DMS114 treated with DMSO at 0.1 percent for 48 hours (cell line): ENCODE measurements at regions not wholly inside any gene's neighbourhood (a gene's known extent, or its start where the extent isn't known, plus 50 kb on each side); places are given as distances from the start of the nearest gene placed in this dataset.

ENCODE experiments used
- DNase-seq: peaks from one replicate; lab custom pipeline; 2025; ENCODE audit not compliant: unreplicated experiment; lab: John Stamatoyannopoulos, UW

DNA sequence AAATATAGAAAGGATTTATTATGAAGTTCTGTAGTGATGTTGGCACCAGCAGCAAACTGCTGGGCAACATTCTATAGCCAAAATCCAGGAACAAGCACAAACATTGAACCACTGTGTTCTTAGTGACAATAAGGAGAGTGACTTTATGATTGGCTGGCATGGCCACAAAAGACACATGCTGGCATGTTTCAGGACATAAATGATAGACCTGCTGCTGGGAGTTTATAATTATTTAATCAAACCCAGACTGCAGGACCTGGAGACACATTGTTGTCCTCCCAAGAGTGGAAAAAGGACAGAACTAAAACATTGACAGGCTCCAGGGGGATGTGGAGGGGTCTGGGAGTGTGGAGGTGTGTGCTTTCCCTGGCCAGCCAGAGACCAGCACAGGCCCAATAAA, 255.3 kb upstream of the LRTM1 start:
- no peak for DNase-seq

- DNase-seq, result peak; percentile 35
These were observed 253.2 kb upstream of the LRTM1 start for GRCh38 chr3:55180936-55181535.

- no peak for DNase-seq
These were observed 252.3 kb upstream of the LRTM1 start for GRCh38 chr3:55180161-55180560.

- no peak for DNase-seq
These were observed 250.5 kb upstream of the LRTM1 start for GRCh38 chr3:55178336-55178735.

- no peak for DNase-seq
These were observed 249.9 kb upstream of the LRTM1 start for GRCh38 chr3:55177749-55178148.

DNA sequence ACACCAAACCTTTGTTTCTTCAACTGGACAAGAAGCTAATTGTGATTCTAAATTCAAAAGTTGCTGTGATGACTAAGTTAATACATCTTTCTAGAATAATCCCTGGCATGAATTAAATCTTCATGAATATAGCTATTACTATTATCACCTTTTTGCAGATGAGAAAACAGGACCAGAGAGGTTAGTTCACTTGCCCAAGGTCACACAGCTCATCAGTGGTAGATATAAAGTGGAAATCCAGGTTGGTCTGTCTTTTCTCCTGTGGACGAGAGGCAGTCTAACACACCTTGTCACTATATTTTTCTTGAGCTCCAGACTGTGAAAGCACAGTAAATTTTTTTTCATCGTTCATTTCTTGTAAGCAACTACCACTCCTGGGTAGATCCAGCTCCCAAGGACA, 247.6 kb upstream of the LRTM1 start:
- no peak for DNase-seq

DNA sequence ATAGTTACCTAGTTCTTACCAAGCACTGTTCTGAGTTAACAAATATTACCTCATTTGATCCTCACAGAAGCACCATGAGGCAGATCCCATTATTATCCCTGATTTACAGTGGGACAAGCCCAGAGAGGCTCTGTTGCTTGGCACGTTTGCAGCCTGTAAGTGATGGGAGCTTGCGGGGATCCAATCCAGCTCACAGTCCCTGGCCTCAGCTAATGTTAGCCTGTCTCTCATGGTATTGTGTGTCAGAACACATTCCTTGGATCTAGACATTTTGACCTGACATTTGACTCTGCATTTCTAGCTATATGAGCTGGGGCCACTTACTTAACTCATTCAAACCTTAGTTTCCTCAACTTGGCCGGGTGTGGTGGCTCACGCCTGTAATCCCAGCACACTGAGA, 246.9 kb upstream of the LRTM1 start:
- no peak for DNase-seq

GRCh38 chr3:55173504-55173903, 245.6 kb upstream of the LRTM1 start:
- no peak for DNase-seq

- no peak for DNase-seq
These were observed 245.1 kb upstream of the LRTM1 start for GRCh38 chr3:55172913-55173312.

GRCh38 chr3:55170444-55170843, 242.6 kb upstream of the LRTM1 start:
- DNase-seq, result no peak

DNA sequence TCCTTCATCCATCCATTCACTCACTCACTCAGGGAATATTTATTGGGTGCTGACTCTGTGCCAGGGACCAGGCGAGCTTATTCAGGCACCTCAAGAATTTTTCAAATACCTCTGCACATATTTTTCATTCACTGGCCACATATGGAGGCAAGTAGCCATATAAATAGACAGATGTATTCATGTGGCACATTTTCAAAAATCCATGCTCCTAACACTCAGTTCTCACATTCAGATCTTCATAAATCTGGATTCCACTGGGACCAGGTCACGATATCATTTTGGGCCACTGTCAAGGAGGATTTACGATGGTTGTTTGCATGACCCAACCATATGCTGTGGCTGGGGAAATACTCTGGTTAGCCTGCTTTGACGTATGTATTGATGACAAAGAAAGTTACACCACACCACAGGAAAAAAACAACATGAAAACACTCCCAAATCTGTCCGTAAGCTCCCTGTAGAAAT, 241.8 kb upstream of the LRTM1 start:
- no peak for DNase-seq

GRCh38 chr3:55169161-55169560, 241.3 kb upstream of the LRTM1 start:
- no peak for DNase-seq

DNA sequence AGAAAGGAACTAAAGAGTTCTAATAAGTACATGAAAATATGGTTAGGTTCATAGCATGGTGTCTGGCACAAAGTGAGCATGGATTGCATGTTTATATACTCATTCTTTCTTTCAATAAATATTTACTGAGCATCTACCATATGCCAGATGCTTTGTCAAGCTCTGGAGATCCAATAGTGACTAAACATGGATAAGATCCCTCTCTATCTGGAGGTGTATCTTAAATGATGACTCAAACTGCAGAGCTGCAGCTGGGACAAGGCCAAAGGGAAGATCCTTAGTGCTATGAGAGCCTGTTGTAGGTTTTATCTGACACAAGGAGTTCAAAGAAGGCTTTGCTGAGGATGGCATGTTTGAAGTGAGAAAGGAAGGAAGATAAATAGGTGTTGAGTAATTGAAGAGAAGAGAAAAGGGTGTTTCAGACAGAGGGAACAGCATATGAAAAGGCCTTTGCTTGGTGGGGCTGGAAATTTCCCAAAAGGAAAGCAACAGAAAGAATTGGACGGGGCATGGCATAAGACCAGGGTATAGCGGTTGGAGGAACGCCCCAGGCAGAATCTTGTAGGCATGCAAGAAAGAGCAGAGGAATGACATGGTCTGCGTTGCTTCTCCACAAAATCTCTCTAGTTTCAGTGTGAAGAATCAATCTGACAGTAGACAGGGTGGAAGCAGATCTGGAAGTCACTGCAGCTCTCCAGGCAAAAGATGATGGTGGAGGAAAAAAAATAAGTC, 239.9 kb upstream of the LRTM1 start:
- DNase-seq, result no peak

DNA sequence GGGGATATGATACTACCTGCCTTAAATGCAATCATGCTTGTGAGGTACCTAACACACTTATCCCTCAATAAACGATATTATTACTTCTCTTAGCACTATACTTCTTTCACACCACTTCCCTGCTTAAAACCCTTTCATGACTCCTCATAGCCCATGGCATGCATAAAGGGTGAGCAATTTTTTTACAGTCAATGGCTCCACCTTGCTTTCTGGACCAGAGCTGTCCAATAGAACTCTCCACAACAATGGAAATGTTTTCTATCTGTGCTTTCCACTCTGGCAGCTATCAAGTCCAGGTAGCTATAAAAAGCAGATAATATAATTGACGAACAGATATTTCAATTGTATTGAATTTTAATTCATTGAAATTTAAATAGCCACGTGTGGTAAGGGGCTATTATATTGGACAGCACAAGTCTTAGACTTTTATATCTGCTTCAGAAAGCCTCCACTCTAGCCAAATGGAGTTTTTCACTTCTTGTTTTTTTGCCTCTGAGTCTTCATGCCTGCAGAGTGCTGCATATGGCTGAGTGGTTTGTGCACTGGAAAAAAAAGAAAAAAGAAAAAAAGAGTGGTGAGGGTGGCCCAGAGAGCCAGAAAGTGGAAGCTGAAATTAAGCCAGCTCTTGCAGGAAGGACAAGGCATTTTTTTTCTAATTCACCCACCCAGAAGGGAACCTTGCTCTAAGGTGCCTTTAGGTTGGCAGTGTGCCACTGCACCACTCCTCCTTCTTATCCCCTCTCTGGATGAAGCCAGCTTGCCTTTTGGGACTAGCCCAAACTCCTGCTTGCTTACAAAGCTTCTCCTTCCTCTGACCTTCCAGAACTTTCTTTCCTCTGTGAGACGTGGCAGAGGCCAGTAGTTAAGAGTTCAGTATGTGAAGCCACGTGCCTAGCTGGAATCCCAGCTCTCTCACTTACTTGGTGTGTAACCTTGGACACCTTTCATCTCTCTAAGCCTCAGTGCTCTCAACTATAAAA, 239.0 kb upstream of the LRTM1 start:
- DNase-seq, result no peak

GRCh38 chr3:55165704-55166405, 238.0 kb upstream of the LRTM1 start:
- no peak for DNase-seq

DNA sequence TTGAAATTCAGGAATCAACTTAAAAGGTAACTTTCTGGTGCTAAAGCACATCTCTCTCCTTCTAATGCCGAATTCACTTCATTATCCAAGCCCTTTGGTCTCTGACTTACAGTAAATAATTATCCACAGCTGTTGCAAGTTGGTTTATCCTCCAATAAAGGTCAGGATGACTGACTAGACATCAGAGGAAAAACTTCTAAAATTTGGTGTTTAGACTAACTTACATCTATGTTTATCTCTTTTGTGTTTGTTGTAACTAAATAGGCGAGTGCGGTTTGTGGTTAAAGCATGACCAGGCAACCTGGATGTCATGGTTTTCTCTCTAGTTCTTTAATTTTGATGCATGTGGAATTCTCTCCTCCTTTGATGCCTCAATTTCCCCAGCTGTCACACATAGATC, 237.4 kb upstream of the LRTM1 start:
- DNase-seq, result no peak

DNA sequence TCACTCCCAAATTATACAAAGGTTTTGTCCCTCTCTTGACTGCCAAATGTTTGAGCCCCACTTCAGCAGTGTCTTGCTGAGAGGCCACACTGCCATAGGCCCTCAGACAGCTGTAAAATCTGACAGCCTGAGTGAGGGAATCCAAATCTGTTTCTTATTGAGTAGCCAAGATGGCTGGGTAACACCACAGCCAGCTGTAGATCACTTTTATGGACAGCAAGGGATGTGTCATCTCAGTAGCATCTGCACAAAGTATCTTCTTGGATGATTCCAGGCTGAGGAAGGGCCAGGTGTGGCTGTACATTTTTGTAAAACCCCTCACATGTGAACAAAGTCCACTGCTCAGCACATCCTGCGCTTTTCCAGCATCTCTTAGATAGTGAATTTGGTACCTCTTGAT, 237.0 kb upstream of the LRTM1 start:
- DNase-seq, result no peak

DNA sequence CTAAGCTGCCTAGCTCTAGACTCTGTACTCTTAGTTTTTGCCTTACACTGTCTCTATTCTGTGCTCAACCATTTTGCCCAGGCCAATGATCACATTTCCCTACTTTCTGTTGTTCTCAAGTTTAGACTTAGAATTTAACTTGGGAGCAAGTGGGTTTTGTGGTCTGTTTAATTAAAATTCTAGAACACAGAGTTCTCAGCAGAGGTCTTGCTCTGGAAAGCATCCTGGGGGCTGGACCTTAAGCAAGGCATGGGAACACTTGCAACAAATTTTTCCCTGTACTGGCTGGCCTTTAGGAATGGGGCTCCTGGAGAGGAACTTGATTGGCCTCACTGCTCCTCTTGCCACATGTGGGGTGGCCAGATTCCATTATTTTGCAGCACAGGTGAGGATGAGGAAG, 236.3 kb upstream of the LRTM1 start:
- DNase-seq, result no peak

GRCh38 chr3:55163421-55163820, 235.6 kb upstream of the LRTM1 start:
- DNase-seq, result no peak

GRCh38 chr3:55162031-55162795, 234.4 kb upstream of the LRTM1 start:
- DNase-seq, result no peak
